Thoracic aorta (tissue), 2 donors: ENCODE measurements at regions not wholly inside any gene's neighbourhood (a gene's known extent, or its start where the extent isn't known, plus 50 kb on each side); places are given as distances from the start of the nearest gene placed in this dataset.

Experiments used
- ATAC-seq: fragments of 150-250 bp; one replicate; pipeline ENCODE4 v1.8.0; 2017; ENCODE audit warnings: low read depth; ENCODE audit not compliant: insufficient number of reproducible peaks, low FRiP score
- DNase-seq: peaks from one replicate; pipeline ENCODE4 v3.0.0-alpha.2; 2020; ENCODE audit warnings: low spot score
- H3K27ac ChIP-seq, 2 donors: fragments of 200-600 bp; sonication (generic); 1 replicate in 1 of 2; 2 replicates in 1 of 2; pipeline ENCODE4 v1.5.1; 2016; ENCODE audit warnings: mild to moderate bottlenecking in 2 of 2, moderate library complexity in 2 of 2
- H3K27me3 ChIP-seq: fragments of 200-600 bp; sonication (generic); replicated peaks from 2 replicates; pipeline ENCODE4 v1.6.0; 2016; ENCODE audit warnings: mild to moderate bottlenecking; ENCODE audit not compliant: insufficient read depth
- H3K36me3 ChIP-seq: fragments of 200-600 bp; sonication (generic); one replicate; pipeline ENCODE4 v1.5.1; 2016
- H3K4me1 ChIP-seq, 2 donors: fragments of 200-600 bp; sonication (generic); 1 replicate in 1 of 2; 2 replicates in 1 of 2; pipeline versions ENCODE4 v1.5.1 to v1.6.0; 2016; ENCODE audit warnings: low read depth in 2 of 2, mild to moderate bottlenecking in 1 of 2; ENCODE audit not compliant: control insufficient read depth in 1 of 2
- H3K4me3 ChIP-seq: fragments of 200-600 bp; sonication (generic); 2 replicates; pipeline ENCODE4 v1.5.1; 2016; ENCODE audit warnings: mild to moderate bottlenecking
- H3K9me3 ChIP-seq: fragments of 200-600 bp; sonication (generic); 2 replicates; pipeline ENCODE4 v1.5.1; 2016
- CTCF ChIP-seq: fragments of 200-600 bp; sonication (generic); IDR thresholded peaks from one replicate; pipeline ENCODE4 v1.5.1; 2019; ENCODE audit warnings: antibody characterized with exemption

GRCh38 chr7:53326634-53327033, 291.2 kb downstream of the POM121L12 start:
- Histone ChIP-seq H3K36me3 (no peaks in the 10 kb centered on the region), H3K27ac (no peak overlapping the region), H3K27me3 (no peaks in the 10 kb centered on the region), H3K4me3 (no peak overlapping the region), H3K9me3 (no peaks in the 10 kb centered on the region), H3K4me1 (no peaks in the 10 kb centered on the region)
- ATAC-seq (no peak), DNase-seq (no peak)
- no peak for TF ChIP-seq CTCF

GRCh38 chr7:53336105-53336668, 300.8 kb downstream of the POM121L12 start:
- Histone ChIP-seq H3K27me3 (no peaks in the 10 kb centered on the region), H3K4me1 (no peaks in the 10 kb centered on the region), H3K4me3 (no peak overlapping the region), H3K9me3 (no peaks in the 10 kb centered on the region), H3K36me3 (no peaks in the 10 kb centered on the region), H3K27ac (no peak overlapping the region)
- no peak for TF ChIP-seq CTCF
- DNase-seq (no peak), ATAC-seq (no peak)

GRCh38 chr7:53340220-53340619, 304.8 kb downstream of the POM121L12 start:
- Histone ChIP-seq H3K4me3 (no peak overlapping the region), H3K9me3 (no peaks in the 10 kb centered on the region), H3K36me3 (no peaks in the 10 kb centered on the region), H3K27ac (no peak overlapping the region), H3K4me1 (no peaks in the 10 kb centered on the region), H3K27me3 (no peaks in the 10 kb centered on the region)
- no peak for TF ChIP-seq CTCF
- ATAC-seq (no peak), DNase-seq (no peak)

- DNase-seq (no peak), ATAC-seq (no peak)
- no peaks in the 10 kb centered on the region for H3K27me3 ChIP-seq
- H3K9me3 ChIP-seq, result no peaks in the 10 kb centered on the region
- no peaks in the 10 kb centered on the region for H3K36me3 ChIP-seq
- TF ChIP-seq CTCF, result no peak
- no peaks in the 10 kb centered on the region for H3K4me1 ChIP-seq
- no peak overlapping the region for H3K4me3 ChIP-seq
- no peak overlapping the region for H3K27ac ChIP-seq
Measured at GRCh38 chr7:53350241-53350640, 314.8 kb downstream of the POM121L12 start.

GRCh38 chr7:53351681-53352080, 316.2 kb downstream of the POM121L12 start:
- ATAC-seq (no peak), DNase-seq (no peak)
- TF ChIP-seq CTCF, result no peak
- Histone ChIP-seq H3K36me3 (no peaks in the 10 kb centered on the region), H3K9me3 (no peaks in the 10 kb centered on the region), H3K4me3 (no peak overlapping the region), H3K27ac (no peak overlapping the region), H3K27me3 (no peaks in the 10 kb centered on the region), H3K4me1 (no peaks in the 10 kb centered on the region)
